B cell (primary cell): ENCODE measurements at regions not wholly inside any gene's neighbourhood (a gene's known extent, or its start where the extent isn't known, plus 50 kb on each side); places are given as distances from the start of the nearest gene placed in this dataset.

Experiments
- ATAC-seq: fragments of 200-7000 bp; cut with Tn5 transposase; one replicate; pipeline ENCODE4 v1.10.0; 2021; ENCODE audit warnings: low read depth, mild to moderate bottlenecking, moderate number of reproducible peaks, moderate library complexity
- CTCF ChIA-PET: fragments of 350-600 bp; sonication (Branson Sonifier 250); formaldehyde crosslinking; loops from one replicate; lab custom pipeline; 2021; ENCODE audit warnings: antibody characterized with exemption, inconsistent platforms; lab: Charles Lee
- POLR2A ChIA-PET: fragments of 350-600 bp; sonication (Branson Sonifier 250); formaldehyde crosslinking; loops from one replicate; lab custom pipeline; 2021; ENCODE audit warnings: antibody characterized with exemption; lab: Charles Lee
- DNase-seq: peaks from one replicate; pipeline ENCODE4 v3.0.0; 2013
- H2AFZ ChIP-seq: 2 replicates; pipeline ENCODE4 v1.6.1; 2012; ENCODE audit warnings: mild to moderate bottlenecking, low read depth, low read length; ENCODE audit not compliant: insufficient read depth, poor library complexity, severe bottlenecking
- H3K27ac ChIP-seq, 2 donors: 1 replicate in 1 of 2; 2 replicates in 1 of 2; pipeline ENCODE4 v1.5.1; 2012 to 2013; ENCODE audit warnings: low read length in 2 of 2, mild to moderate bottlenecking in 2 of 2, moderate library complexity in 1 of 2
- H3K27me3 ChIP-seq, 4 experiments: fragments of 200-600 bp in 1 of 4; sonication (generic) in 1 of 4; replicated peaks in 1 of 4; 1 replicate in 2 of 4; 2 replicates in 2 of 4; pipeline versions ENCODE4 v1.6.1 to v1.7.0; 2013 to 2016; ENCODE audit warnings: low read length in 3 of 4, mild to moderate bottlenecking in 2 of 4, mixed read lengths in 1 of 4, moderate library complexity in 1 of 4; ENCODE audit not compliant: insufficient read depth in 4 of 4, control insufficient read depth in 3 of 4; ENCODE audit errors: control extremely low read depth in 1 of 4
- H3K36me3 ChIP-seq, 2 experiments: replicated peaks in 1 of 2; 1 replicate in 1 of 2; 2 replicates in 1 of 2; pipeline versions ENCODE4 v1.6.1 to v1.7.1; 2013; ENCODE audit warnings: low read length in 1 of 2; ENCODE audit not compliant: insufficient read depth in 2 of 2, control insufficient read depth in 1 of 2; ENCODE audit errors: control extremely low read depth in 1 of 2, extremely low read depth in 1 of 2
- H3K4me1 ChIP-seq, 2 donors: fragments of 200-600 bp in 1 of 2; sonication (generic) in 1 of 2; 1 replicate in 1 of 2; 2 replicates in 1 of 2; pipeline versions ENCODE4 v1.5.1 to v1.6.1; 2013 to 2017; ENCODE audit warnings: low read length in 2 of 2; ENCODE audit not compliant: control insufficient read depth in 2 of 2, insufficient read depth in 2 of 2
- H3K4me2 ChIP-seq: replicated peaks from 2 replicates; pipeline ENCODE3; 2012; ENCODE audit warnings: mild to moderate bottlenecking, low read depth, low read length; ENCODE audit not compliant: poor library complexity, severe bottlenecking
- H3K4me3 ChIP-seq, 5 experiments: fragments of 200-600 bp in 1 of 5; sonication (generic) in 1 of 5; 1 replicate in 3 of 5; 2 replicates in 2 of 5; pipeline versions ENCODE4 v1.5.1 to v1.7.0; 2011 to 2016; ENCODE audit warnings: low read length in 4 of 5, mild to moderate bottlenecking in 4 of 5, low read depth in 2 of 5, control low read depth in 1 of 5, moderate library complexity in 1 of 5; ENCODE audit not compliant: insufficient read depth in 1 of 5; ENCODE audit errors: control extremely low read depth in 1 of 5, extremely low read depth in 1 of 5
- H3K79me2 ChIP-seq: fragments of 200-600 bp; sonication (generic); one replicate; pipeline ENCODE4 v1.6.0; 2016; ENCODE audit warnings: low read length; ENCODE audit not compliant: control insufficient read depth, insufficient read depth
- H3K9ac ChIP-seq: fragments of 200-600 bp; sonication (generic); 2 replicates; pipeline ENCODE4 v1.6.1; 2017; ENCODE audit warnings: mild to moderate bottlenecking, low read length, moderate library complexity
- H3K9me3 ChIP-seq, 3 donors: one replicate each; pipeline versions ENCODE4 v1.6.1 to v1.7.1; 2013; ENCODE audit warnings: low read length in 2 of 3; ENCODE audit not compliant: control insufficient read depth in 2 of 3, insufficient read depth in 1 of 3; ENCODE audit errors: control extremely low read depth in 1 of 3
- H4K20me1 ChIP-seq: 2 replicates; pipeline ENCODE4 v1.6.0; 2012; ENCODE audit warnings: mild to moderate bottlenecking, low read length; ENCODE audit not compliant: insufficient read depth, control insufficient read depth, poor library complexity, severe bottlenecking
- H3K27ac Mint-ChIP-seq: one replicate; pipeline ENCODE4 v1.8.0; 2021; ENCODE audit warnings: mixed read lengths
- H3K27me3 Mint-ChIP-seq: one replicate; pipeline ENCODE4 v1.8.0; 2021; ENCODE audit warnings: mixed read lengths
- H3K4me1 Mint-ChIP-seq: one replicate; pipeline ENCODE4 v1.8.0; 2021; ENCODE audit warnings: mixed read lengths
- H3K4me3 Mint-ChIP-seq: one replicate; pipeline ENCODE4 v1.8.0; 2021; ENCODE audit warnings: mixed read lengths
- H3K9me3 Mint-ChIP-seq: one replicate; pipeline ENCODE4 v1.8.0; 2022; ENCODE audit warnings: mixed read lengths; ENCODE audit not compliant: insufficient read depth
- CTCF ChIP-seq: fragments of 200-600 bp; IDR thresholded peaks from one replicate; pipeline ENCODE4 v1.8.0; 2022; ENCODE audit warnings: antibody characterized with exemption, mild to moderate bottlenecking
- EZH2 ChIP-seq: IDR thresholded peaks from 2 replicates; pipeline ENCODE4 v1.6.1; 2012; ENCODE audit warnings: borderline replicate concordance, low read depth, mild to moderate bottlenecking, moderate library complexity, low read length; ENCODE audit not compliant: insufficient read depth, poor library complexity, severe bottlenecking
- WGBS: methylation state at CpG from one replicate; pipeline ENCODE4 v1.1.5; 2013; ENCODE audit warnings: missing lambda C conversion rate; ENCODE audit not compliant: insufficient coverage; 5-methylcytosine and 5-hydroxymethylcytosine counted together
- intact Hi-C: fragments of 100-400 bp; cut with micrococcal nuclease; formaldehyde crosslinking; loops from one replicate; pipeline ENCODE4 v1.10.0; 2022

- Histone ChIP-seq H3K4me1 (no peaks in the 10 kb centered on the region), H3K36me3 (no peaks in the 10 kb centered on the region), H2AFZ (no peak overlapping the region), H3K4me2 (no peak overlapping the region), H3K4me3 (no peak overlapping the region), H3K27ac (no peak overlapping the region), H3K79me2 (no peaks in the 10 kb centered on the region), H4K20me1 (no peaks in the 10 kb centered on the region), H3K27me3 (no peaks in the 10 kb centered on the region), H3K9ac (no peak overlapping the region), H3K9me3 (no peaks in the 10 kb centered on the region)
- ChIA-PET POLR2A (no interaction called here), CTCF (no interaction called here)
- Mint-ChIP-seq H3K9me3 (no peaks in the 10 kb centered on the region), H3K27ac (no peak overlapping the region), H3K4me1 (no peaks in the 10 kb centered on the region), H3K27me3 (no peaks in the 10 kb centered on the region), H3K4me3 (no peak overlapping the region)
- 100% methylated on average over 1 of the region's 4 CpGs for WGBS
- intact Hi-C loops: no loop called here
- ATAC-seq (no peak), DNase-seq (no peak)
- TF ChIP-seq EZH2 (no peak), CTCF (no peak)
These were observed 76.9 kb downstream of the MC4R start for GRCh38 chr18:60295674-60296073.

- no peaks in the 10 kb centered on the region for H3K4me1 Mint-ChIP-seq
- Histone ChIP-seq H3K27ac (no peak overlapping the region), H3K4me2 (no peak overlapping the region), H3K4me1 (no peaks in the 10 kb centered on the region), H3K9ac (no peak overlapping the region), H3K27me3 (no peaks in the 10 kb centered on the region), H3K79me2 (no peaks in the 10 kb centered on the region), H3K4me3 (no peak overlapping the region), H2AFZ (no peak overlapping the region), H3K9me3 (no peaks in the 10 kb centered on the region), H4K20me1 (no peaks in the 10 kb centered on the region), H3K36me3 (no peaks in the 10 kb centered on the region)
- TF ChIP-seq EZH2 (no peak), CTCF (no peak)
- ChIA-PET POLR2A (no interaction called here), CTCF (no interaction called here)
- intact Hi-C loops: no loop called here
- no CpG with 5 or more reads among the region's 4 CpGs for WGBS
- DNase-seq (no peak), ATAC-seq (no peak)
- no peaks in the 10 kb centered on the region for H3K9me3 Mint-ChIP-seq
- no peak overlapping the region for H3K27ac Mint-ChIP-seq
- no peaks in the 10 kb centered on the region for H3K27me3 Mint-ChIP-seq
- no peak overlapping the region for H3K4me3 Mint-ChIP-seq
These were observed 80.4 kb downstream of the MC4R start for GRCh38 chr18:60292186-60292585.
